HG03460 (cell line): ENCODE measurements at regions not wholly inside any gene's neighbourhood (a gene's known extent, or its start where the extent isn't known, plus 50 kb on each side); places are given as distances from the start of the nearest gene placed in this dataset.
A peak's percentile ranks its signal among the peaks of the same experiment; 100 is the strongest.

Experiments used
- ATAC-seq: cut with Tn5 transposase; IDR thresholded peaks from one replicate; pipeline ENCODE4 v1.9.1; 2021; ENCODE audit not compliant: unreplicated experiment

- ATAC-seq = no peak
These were observed 894.5 kb upstream of the ACVR2A start for GRCh38 chr2:146950361-146950760.

GRCh38 chr2:146949400-146949799 lies 895.4 kb upstream of the ACVR2A start:
- ATAC-seq = no peak

GRCh38 chr2:146944601-146945000 lies 900.2 kb upstream of the ACVR2A start:
- no peak for ATAC-seq

- ATAC-seq = no peak
These were observed 904.7 kb upstream of the ACVR2A start for GRCh38 chr2:146939991-146940685.

GRCh38 chr2:146934921-146935320 lies 909.9 kb upstream of the ACVR2A start:
- ATAC-seq = no peak

GRCh38 chr2:146931109-146931508 lies 913.7 kb upstream of the ACVR2A start:
- ATAC-seq = peak; percentile 70

GRCh38 chr2:146927080-146927711 lies 917.6 kb upstream of the ACVR2A start:
- ATAC-seq = no peak

GRCh38 chr2:146918280-146918679 lies 926.5 kb upstream of the ACVR2A start:
- ATAC-seq = no peak

GRCh38 chr2:146917431-146918042 lies 927.3 kb upstream of the ACVR2A start:
- ATAC-seq = no peak

- ATAC-seq = no peak
These were observed 927.9 kb upstream of the ACVR2A start for GRCh38 chr2:146916914-146917313.

GRCh38 chr2:146913476-146913875 lies 931.4 kb upstream of the ACVR2A start:
- no peak for ATAC-seq

GRCh38 chr2:146912536-146912935 lies 932.3 kb upstream of the ACVR2A start:
- ATAC-seq = no peak

- no peak for ATAC-seq
These were observed 936.1 kb upstream of the ACVR2A start for GRCh38 chr2:146908776-146909175.

- ATAC-seq = no peak
These were observed 946.7 kb upstream of the ACVR2A start for GRCh38 chr2:146898083-146898482.

- ATAC-seq = no peak
These were observed 950.3 kb upstream of the ACVR2A start for GRCh38 chr2:146894514-146894913.

GRCh38 chr2:146893500-146894041 lies 951.3 kb upstream of the ACVR2A start:
- ATAC-seq = no peak

- ATAC-seq = no peak
These were observed 954.3 kb upstream of the ACVR2A start for GRCh38 chr2:146890491-146890890.

- no peak for ATAC-seq
These were observed 964.9 kb upstream of the ACVR2A start for GRCh38 chr2:146879882-146880281.

- ATAC-seq = no peak
These were observed 970.6 kb upstream of the ACVR2A start for GRCh38 chr2:146874260-146874658.

- ATAC-seq = no peak
These were observed 971.1 kb upstream of the ACVR2A start for GRCh38 chr2:146873646-146874259.

- no peak for ATAC-seq
These were observed 971.8 kb upstream of the ACVR2A start for GRCh38 chr2:146873056-146873455.

- ATAC-seq = no peak
These were observed 974.1 kb upstream of the ACVR2A start for GRCh38 chr2:146870691-146871090.
